Head of caudate nucleus (tissue), 42 donors: ENCODE measurements at regions not wholly inside any gene's neighbourhood (a gene's known extent, or its start where the extent isn't known, plus 50 kb on each side); places are given as distances from the start of the nearest gene placed in this dataset.
"Not testable (repeated sequence)": the region's sequence is repeated elsewhere in the genome, so short reads cannot be mapped to it uniquely, and the experiment has no call there.

Experiments
- DNase-seq, 42 donors: peaks; one replicate each; pipeline versions ENCODE4 v3.0.0 to v3.0.0-alpha.2; 2020 to 2021; ENCODE audit warnings: mixed read lengths in 7 of 42
- intact Hi-C: fragments of 100-400 bp; cut with DNase I; formaldehyde crosslinking; loops from one replicate; pipeline ENCODE4 v1.15.0; 2022

DNA sequence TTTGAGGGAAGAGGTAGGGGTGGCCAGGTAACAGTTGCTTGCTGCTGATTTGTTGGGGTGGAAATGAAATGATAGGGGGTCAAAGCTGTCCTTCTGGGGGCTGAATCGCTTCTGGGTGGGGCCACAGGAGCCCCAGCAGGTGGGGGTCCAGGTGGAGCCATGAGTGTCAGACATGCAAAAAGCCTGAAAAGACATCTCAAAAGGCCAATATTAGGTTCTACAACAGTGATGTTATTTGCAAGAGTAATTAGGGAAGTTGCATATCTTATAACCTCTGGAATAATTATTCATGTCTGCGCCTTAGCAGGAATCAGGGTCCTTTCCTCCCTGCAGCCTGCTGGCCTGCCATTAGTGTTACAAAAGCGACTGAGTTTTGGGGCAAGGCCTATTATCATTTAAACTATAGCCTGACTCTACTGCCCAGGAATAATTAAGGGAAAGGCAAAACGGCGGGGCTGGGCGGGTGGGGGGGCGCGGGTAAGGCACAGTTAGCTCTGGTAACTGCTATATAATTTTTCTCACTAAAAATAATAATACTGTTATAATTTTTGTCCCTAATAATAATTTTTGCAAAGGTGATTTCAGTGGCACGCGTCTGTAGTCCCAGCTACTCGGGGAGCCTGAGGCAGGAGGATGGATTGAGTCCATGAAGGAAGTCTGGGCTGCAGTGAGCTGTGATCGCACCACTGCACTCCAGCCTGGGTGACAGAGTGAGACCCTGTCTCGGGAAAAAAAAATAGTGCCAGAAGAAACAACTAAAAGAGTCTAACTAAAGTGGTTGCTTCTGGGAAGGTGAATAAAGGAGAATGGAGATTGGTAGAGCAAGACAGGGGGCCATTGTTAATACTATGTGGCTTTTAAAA is 145.7 kb downstream of the MAGEB17 start:
- no peak for DNase-seq
- intact Hi-C loops = no loop called here

DNA sequence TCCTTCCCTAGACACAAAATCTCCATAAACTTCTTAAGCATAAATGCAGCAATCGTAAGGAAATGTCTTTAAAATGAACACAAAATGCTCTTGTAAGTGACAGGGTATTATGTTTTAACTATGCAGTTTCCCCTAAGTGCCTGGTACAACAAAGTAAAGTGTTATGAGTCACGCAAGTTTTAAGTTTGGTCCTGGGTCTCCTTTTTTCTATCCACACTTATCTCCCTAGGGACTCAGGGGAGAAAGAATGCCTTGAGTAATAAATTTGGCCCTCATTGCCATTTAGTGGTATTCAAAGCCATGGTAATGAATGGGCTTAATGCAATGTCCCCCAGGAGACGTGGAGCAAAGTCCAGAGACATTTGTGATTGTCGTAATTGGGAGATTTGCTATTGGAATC is 149.1 kb downstream of the MAGEB17 start:
- DNase-seq = no peak
- intact Hi-C loops = no loop called here

DNA sequence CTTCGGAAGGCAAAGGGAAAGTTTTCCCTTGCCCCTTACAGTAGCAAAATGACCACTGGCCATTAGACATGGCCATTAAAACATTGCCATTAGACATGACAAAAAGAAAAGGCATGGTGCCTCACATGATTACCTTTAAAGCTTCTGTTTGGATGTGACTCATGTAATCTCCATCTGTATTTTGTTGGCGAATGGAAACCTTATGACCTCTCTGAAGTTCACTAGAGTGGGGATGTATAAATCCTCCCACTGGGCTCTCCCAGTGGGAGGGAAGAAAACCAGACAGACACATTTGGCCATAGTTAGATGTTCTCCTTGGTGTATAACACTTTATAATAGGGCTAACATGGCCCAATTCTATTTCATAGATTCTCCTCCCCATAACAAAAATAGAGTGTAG is 152.6 kb downstream of the MAGEB17 start:
- DNase-seq = no peak
- intact Hi-C loops = no loop called here

DNA sequence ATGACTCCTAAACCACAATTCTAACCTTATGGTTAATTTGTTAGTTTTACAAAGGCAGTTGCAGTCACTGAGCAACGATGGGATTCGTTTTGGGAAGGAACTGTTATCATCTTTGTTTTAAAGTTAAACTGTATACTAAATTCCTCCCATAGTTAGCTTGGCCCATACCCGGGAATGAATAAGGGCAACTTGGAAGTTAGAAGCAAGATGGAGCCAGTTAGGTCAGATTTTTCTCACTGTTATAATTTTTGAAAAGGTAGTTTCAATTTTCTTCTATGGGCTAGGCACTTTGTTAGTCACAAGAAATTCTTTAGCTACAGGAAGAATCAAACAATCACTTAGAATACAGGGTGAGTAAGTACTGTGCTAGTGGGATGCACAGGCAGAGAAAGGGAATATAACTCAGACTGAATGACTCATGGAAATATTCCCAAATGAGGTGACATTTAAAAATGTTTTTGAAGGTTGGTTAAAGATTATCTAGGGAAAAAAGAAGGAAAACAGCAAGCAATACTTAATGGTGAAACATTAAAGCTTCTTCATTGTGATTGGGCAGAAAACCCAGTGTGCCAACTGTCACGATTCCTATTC is 153.6 kb downstream of the MAGEB17 start:
- no peak for DNase-seq
- intact Hi-C loops = no loop called here

DNA sequence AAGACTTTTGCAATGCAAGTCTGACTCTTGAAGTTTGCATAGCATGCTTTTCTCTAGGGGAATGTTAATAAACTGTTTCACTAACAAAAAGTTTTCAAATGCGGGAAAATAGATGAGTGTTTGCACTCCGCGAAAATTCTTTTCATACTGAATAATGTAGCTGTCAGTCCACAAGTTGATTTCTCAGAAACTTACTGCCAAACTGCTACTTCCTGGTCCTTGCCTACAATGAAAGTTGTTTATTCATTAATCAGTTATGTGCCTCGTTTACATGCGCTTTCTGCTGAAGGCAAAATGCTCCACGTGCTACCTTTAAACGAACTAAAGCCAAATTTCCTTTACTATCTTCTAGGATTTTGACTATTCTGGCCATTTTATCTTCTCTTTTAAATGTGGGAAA is 166.2 kb downstream of the MAGEB17 start:
- intact Hi-C loops = no loop called here
- no peak for DNase-seq

DNA sequence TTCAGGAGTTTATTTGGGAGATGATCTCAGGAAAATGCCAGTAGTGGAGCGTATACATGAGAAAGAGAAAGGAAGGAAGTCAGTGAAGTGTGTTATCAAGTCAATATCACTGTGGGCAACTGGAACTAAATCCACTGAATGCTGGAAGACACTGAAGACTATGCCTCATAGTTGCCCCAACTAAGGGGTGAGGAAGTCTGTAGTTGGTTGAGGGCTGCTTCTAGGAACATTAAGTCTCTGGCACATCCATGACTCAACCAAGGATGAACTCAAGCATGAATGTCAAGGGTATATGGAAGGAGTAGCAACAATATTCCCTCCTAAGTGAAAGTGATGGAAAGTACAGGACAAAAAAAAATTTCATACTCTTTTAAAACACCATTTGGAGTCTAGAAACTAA is 167.9 kb downstream of the MAGEB17 start:
- intact Hi-C loops = no loop called here
- DNase-seq = no peak

DNA sequence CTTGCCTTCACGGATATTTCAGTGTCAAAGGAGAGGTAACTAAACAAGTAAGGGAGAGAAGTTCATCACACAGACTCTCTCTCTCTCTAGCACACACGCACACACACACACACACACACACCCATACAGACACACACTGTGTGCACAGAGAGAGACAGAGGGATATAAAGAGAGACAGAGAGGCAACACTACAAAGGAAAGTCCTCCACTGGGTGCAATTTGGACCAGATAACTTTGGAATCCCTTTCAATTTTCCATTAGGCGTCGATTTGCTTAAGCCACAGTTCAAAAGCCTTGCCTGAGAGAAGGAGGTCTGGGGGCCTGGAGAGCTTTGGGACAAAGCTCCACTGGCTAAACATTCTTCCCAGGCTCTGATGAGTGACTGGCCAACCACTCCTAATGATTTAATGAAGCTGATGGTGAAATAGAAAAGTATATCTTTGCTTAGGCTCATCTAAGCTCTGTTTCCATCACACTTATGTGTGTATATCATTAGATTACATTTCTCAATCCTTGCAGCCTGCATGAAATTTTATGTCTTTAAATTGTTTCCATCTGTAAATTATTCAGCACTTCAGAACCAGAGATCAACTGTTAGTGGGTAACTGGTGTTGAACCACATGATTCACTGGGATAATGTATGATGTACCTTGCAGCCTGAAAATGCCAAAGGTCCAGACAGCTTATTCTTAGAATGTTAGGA is 180.8 kb downstream of the MAGEB17 start:
- DNase-seq = no peak
- intact Hi-C loops = no loop called here

DNA sequence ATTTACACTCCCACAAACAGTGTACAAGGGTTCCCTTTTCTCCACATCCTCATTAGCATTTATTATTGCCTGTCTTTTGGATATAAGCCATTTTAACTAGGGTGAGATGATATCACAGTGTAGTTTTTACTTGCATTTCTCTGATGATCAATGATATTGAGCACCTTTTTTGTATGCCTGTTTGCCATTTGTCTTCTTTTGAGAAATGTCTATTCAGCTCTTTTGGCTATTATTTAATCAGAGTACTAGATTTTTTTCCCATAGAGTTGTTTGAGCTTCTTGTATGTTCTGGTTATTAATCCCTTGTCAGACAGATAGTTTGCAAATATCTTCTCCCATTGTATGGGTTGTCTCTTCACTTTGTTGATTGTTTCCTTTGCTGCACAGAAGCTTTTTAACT is 190.6 kb downstream of the MAGEB17 start:
- DNase-seq = no peak
- intact Hi-C loops = no loop called here

DNA sequence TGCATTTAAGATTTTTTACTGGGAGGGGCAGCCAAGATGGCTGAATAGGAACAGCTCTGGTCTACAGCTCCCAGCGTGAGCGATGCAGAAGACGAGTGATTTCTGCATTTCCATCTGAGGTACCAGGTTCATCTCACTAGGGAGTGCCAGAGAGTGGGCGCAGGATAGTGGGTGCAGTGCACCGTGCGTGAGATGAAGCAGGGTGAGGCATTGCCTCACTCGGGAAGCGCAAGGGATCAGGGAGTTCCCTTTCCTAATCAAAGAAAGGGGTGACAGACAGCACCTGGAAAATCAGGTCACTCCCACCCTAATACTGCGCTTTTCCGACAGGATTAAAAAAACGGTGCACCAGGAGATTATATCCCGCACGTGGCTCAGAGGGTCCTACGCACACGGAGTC is 192.8 kb downstream of the MAGEB17 start:
- intact Hi-C loops = not testable (repeated sequence)
- DNase-seq = peak in 41 of 42 donors; percentile 4 to 78 (median 50)

DNA sequence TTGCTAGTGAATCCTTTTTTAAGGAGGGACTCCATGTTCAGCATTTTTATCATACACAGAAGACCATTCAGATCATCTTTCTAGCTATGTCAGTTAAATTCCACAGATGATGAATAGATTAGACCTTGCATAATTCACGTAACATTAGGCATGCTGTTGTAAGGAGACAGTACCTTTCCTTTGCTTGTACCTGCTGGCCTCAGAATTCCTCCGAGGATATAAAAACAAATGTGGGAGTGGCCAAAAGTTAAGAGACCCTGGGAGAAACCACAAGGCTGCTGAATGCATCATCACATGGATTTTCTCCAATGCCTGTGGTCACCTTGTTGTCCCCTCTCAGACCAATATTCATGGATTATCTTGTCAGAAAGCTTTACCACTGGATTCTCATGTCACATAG is 201.4 kb downstream of the MAGEB17 start:
- no peak for DNase-seq
- intact Hi-C loops = no loop called here

DNA sequence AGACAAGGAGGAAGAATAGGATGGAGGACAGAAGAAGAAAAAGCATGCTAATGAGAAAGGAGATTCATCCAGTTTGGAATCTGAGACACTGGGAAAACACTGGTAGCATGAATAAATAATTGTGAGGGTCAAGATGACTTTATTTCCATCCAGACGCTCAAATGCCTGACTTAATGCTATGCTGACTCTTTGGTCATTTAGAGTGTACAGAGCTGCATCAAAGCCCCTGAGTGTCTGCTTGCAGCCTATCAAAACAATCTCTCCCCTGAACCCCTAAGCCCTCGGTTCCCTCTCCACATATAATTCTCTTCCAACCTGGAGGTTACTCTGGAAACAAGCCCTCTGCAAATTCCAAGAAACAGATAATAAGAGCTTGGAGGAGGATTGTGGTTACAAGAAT is 208.8 kb downstream of the MAGEB17 start:
- intact Hi-C loops = no loop called here
- DNase-seq = no peak

DNA sequence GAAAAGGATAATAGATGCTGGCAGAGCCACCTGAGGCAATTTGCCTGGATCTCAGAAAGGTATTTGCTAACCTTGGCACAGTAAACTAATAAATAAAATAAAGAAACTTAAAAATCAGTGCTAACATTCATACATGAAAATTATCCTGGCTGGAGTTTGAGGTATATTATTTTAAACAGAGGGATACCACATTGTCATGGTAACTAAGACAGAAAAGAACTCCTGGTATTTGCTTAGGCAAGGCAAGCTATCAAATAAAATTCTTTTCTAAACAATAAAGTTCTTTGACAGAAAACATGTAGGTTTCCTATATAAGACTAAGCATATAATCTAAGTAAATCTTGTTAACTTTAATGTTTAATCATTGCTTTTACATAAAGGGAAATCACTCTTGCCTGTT is 218.8 kb downstream of the MAGEB17 start:
- no peak for DNase-seq
- intact Hi-C loops = no loop called here

DNA sequence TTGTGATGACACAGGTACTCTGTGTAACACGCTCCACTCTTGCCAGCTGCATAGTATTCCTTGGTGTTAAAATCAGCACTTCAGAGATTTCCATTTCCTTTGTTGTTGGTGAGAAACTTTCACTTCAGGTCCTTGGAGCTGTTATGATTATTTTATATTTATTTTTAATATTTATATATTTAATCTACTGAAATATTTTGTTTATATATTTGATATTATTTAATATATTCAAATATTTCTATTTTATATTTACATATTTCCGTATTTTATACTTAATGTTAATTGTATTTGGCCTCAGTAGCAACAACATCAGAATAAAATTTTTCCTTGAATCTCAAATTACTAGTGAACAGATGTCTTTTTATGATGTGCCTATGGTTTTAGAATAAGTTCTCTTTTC is 225.3 kb downstream of the MAGEB17 start:
- intact Hi-C loops = no loop called here
- no peak for DNase-seq

DNA sequence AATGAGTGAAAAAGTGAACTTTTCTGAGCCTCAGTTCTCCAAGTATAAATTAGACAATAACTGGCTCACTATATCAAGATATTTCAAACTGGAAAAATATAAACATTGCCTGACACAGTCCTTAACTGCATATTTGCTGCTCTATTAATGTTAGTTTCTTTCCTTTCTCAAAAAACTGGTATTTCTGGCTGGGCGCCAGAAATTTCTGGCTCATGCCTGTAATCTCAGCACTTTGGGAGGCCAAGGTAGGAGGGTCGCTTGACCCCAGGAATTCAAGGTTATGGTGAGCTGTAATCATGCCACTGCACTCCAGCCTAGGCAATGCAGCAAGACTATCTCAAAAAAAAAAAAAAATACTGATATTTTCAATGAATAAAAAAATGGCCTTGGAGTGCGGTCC is 227.0 kb downstream of the MAGEB17 start:
- no peak for DNase-seq

DNA sequence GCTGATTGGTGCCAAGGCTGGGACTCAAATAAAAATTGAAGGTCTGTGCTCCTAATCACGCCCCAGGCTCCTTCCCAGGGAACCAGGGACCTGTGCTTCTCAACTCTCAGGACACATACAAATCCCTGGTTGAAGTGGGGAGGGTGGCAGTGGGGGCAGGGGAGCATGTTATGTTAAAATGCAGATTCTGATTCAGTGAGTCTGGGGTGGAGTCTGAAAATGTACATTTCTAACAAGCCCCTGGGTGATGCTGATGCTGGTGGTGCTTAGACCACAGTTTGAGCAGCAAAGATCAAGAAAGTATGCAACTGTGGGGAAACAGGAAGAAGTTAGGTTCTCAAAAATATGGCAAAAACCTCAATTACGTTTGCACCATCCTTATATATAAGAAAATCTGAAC is 236.5 kb downstream of the MAGEB17 start:
- intact Hi-C loops = no loop called here
- no peak for DNase-seq

More for the DNA sequence above, 227.0 kb downstream of the MAGEB17 start:
- intact Hi-C loops = no loop called here

DNA sequence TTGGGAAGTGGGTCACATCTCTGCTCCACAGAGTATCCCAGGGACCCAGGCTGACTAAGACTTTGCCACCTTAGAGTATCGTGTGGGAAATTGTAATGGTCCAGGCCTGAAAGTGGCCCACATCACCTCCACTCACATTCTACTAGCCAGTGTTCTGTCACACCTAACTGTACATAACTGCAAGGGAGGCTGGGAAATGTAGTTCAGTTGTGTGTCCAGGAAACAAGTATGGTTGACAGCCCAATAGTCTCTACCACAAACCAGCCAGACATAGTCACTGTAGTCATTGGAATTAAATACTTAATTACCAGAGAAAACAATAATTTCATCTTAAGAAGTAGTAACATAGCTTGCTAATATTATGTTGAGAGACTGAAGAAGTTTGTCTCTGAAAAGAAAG is 233.4 kb upstream of the S100G start:
- intact Hi-C loops = no loop called here
- no peak for DNase-seq

DNA sequence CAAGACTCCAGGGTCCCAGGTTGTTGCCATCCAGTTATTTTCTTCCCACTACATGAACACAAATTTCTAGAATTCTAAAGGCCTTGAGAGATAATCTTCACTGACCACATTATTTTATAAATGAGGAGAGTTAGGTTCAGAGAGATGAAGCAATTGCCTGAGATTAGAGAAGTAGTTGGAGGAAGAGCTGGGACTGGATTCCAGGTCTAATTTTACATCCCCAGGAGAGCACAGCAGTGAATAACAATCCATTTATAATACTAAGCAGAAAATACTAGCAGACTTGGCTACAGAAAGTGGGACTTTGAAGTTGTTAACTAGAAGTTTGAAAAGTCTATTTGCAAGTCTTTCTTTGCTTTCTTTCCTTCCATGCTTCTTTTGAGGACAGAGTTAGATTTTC is 231.3 kb upstream of the S100G start:
- intact Hi-C loops = no loop called here
- no peak for DNase-seq

DNA sequence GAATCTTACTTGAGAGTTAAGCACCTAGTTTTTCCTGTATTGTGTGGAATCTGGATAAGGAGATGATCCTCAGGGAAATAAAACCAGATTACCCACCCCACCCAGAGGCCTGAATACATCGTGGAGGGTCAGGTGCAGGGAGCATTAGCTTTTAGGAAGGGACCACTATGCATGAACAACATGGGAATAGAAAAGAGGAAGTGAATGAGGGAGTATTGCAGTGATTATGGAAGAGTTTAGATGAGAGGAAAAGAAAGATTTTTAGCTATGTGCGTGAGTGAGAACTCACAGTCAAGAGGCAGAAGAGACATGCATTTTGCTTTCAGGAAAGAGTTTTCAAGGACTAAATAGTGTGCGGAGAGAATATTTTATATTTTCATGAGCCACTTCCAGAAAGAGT is 222.3 kb upstream of the S100G start:
- intact Hi-C loops = no loop called here
- no peak for DNase-seq

DNA sequence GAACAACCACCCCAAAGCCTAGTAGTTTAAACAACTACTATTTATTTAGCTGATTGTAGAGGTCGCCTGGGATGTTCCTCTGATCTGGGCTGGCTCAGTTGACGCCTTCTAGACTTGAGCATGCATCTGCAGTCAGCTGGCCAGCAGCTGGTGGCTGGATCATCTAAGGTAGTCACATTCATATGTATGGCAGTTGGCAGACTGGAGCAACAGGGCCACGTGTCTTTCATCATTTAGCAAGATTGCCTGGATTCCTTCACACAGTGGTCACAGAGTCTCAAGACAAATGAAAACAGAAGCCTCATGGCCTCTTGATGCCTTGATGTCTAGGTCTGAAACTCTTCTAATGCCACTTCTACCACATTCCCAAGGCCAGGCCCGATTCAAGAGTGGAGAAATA is 220.6 kb upstream of the S100G start:
- intact Hi-C loops = no loop called here

DNA sequence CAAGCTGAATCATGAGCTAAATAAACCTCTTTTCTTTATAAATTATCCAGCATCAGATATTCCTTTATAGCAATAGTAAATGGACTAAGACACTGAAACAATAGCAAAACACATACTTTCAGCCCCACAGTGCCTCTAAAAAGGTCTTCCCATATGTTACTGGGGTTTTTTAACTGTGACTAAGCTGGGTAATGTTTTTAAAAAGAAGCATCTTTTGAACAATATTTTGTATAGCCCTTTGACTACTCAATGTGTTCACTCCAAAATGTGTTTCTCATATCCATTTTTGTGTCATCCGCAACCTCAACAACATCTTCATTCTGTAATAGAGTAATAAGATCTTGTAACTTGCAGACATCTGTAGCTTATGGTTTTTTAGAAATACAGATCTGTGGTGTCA is 218.7 kb upstream of the S100G start:
- no peak for DNase-seq
- intact Hi-C loops = no loop called here

More for the DNA sequence above, 220.6 kb upstream of the S100G start:
- DNase-seq = no peak

DNA sequence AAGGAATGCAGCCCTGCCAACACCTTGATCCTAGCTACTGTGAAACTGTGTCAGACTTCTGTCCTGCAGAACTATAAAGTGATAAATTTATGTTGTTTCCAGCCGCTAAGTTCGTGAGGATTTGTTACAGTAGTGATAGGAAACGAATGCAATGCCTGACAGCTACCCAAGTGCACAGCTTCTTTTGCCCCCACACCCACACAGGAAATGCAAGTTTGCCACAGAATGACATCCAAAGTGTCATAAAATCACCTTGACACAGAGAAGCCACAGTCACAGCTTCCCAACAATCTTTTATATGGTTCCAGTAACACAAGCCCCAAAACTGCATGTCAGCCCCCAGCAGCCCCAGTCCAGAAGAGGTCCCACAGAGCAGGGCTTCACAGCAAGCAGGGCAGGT is 216.9 kb upstream of the S100G start:
- no peak for DNase-seq
- intact Hi-C loops = no loop called here
